CD4-positive, alpha-beta T cell (primary cell): ENCODE measurements at regions not wholly inside any gene's neighbourhood (a gene's known extent, or its start where the extent isn't known, plus 50 kb on each side); places are given as distances from the start of the nearest gene placed in this dataset.
"Not testable (repeated sequence)": the region's sequence is repeated elsewhere in the genome, so short reads cannot be mapped to it uniquely, and the experiment has no call there.

Experiments used
- ATAC-seq: fragments of 200-7000 bp; cut with Tn5 transposase; one replicate; pipeline ENCODE4 v1.10.0; 2022; ENCODE audit warnings: mild to moderate bottlenecking; ENCODE audit not compliant: poor library complexity
- CTCF ChIA-PET: fragments of 350-600 bp; sonication (Branson Sonifier 250); formaldehyde crosslinking; loops from one replicate; lab custom pipeline; 2021; ENCODE audit warnings: antibody characterized with exemption, inconsistent platforms; lab: Charles Lee
- POLR2A ChIA-PET: fragments of 350-600 bp; sonication (Branson Sonifier 250); formaldehyde crosslinking; loops from one replicate; lab custom pipeline; 2021; ENCODE audit warnings: antibody characterized with exemption, inconsistent platforms; lab: Charles Lee
- DNase-seq, 14 experiments: peaks; one replicate each; pipeline ENCODE4 v3.0.0-alpha.2; 2013 to 2020; ENCODE audit warnings: mixed read lengths in 2 of 14
- H3K27ac ChIP-seq, 2 donors: one replicate each; pipeline versions ENCODE4 v1.5.1 to v1.7.0; 2013; ENCODE audit warnings: low read length in 2 of 2, low read depth in 1 of 2, mild to moderate bottlenecking in 1 of 2
- H3K27me3 ChIP-seq, 2 experiments: 1 replicate in 1 of 2; 2 replicates in 1 of 2; pipeline versions ENCODE4 v1.6.1 to v1.7.0; 2013; ENCODE audit warnings: low read length in 2 of 2, control low read depth in 1 of 2, mild to moderate bottlenecking in 1 of 2, moderate library complexity in 1 of 2; ENCODE audit not compliant: insufficient read depth in 2 of 2, control insufficient read depth in 1 of 2
- H3K36me3 ChIP-seq: one replicate; pipeline ENCODE4 v1.6.1; 2013; ENCODE audit warnings: low read length, control low read depth; ENCODE audit not compliant: insufficient read depth
- H3K4me1 ChIP-seq: one replicate; pipeline ENCODE4 v1.6.1; 2013; ENCODE audit warnings: low read length, control low read depth; ENCODE audit not compliant: insufficient read depth
- H3K4me3 ChIP-seq: one replicate; pipeline ENCODE4 v1.5.1; 2013; ENCODE audit warnings: mild to moderate bottlenecking, low read length, moderate library complexity
- H3K9me3 ChIP-seq, 2 experiments: 1 replicate in 1 of 2; 2 replicates in 1 of 2; pipeline versions ENCODE4 v1.6.1 to v1.7.0; 2013; ENCODE audit warnings: low read length in 2 of 2, mild to moderate bottlenecking in 2 of 2, control low read depth in 1 of 2, moderate library complexity in 1 of 2; ENCODE audit not compliant: control insufficient read depth in 1 of 2, insufficient read depth in 1 of 2
- H3K27ac Mint-ChIP-seq: one replicate; pipeline ENCODE4 v1.8.0; 2020; ENCODE audit warnings: mixed read lengths
- H3K27me3 Mint-ChIP-seq: one replicate; pipeline ENCODE4 v1.8.0; 2021; ENCODE audit warnings: mixed read lengths
- H3K36me3 Mint-ChIP-seq: one replicate; pipeline ENCODE4 v1.8.0; 2021; ENCODE audit warnings: low read depth, mixed read lengths
- H3K4me1 Mint-ChIP-seq: one replicate; pipeline ENCODE4 v1.8.0; 2021; ENCODE audit warnings: low read depth, mixed read lengths
- H3K4me3 Mint-ChIP-seq: one replicate; pipeline ENCODE4 v1.8.0; 2020; ENCODE audit warnings: mild to moderate bottlenecking, mixed read lengths
- H3K9me3 Mint-ChIP-seq: one replicate; pipeline ENCODE4 v1.8.0; 2020; ENCODE audit warnings: mixed read lengths
- intact Hi-C, 2 experiments: fragments of 100-400 bp; cut with DNase I in 1 of 2; cut with micrococcal nuclease in 1 of 2; formaldehyde crosslinking; loops; one replicate each; pipeline versions ENCODE4 v1.15.1 to v1.9.0; 2023 to 2025; cut with DNase I, micrococcal nuclease
- TF ChIP-seq, protein P1 (sequence below): fragments of 200-600 bp; IDR thresholded peaks from one replicate; pipeline ENCODE4 v1.8.0; 2022; ENCODE audit warnings: antibody characterized with exemption, mild to moderate bottlenecking

DNA sequence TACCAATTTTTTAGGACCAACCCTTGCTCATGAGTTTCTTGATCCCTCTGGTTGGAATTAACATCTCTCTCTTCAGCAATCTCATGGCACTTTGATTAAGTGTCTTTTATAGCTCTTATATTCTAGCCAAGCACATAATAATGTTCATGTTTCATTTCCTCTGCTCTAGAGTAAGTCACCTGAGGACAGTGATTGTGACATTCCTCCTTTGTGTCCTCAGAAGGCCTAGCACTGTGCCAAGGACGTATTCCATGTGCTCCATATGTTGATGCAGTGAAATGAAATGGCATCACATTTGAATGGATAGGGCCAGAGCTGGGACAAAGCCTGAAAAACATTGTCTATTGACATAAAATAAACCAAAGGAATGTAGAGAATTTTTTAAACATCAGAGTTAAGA, 322.8 kb upstream of the PRICKLE1 start:
- H3K4me1 Mint-ChIP-seq = no peaks in the 10 kb centered on the region
- intact Hi-C loops = no loop called here

DNA sequence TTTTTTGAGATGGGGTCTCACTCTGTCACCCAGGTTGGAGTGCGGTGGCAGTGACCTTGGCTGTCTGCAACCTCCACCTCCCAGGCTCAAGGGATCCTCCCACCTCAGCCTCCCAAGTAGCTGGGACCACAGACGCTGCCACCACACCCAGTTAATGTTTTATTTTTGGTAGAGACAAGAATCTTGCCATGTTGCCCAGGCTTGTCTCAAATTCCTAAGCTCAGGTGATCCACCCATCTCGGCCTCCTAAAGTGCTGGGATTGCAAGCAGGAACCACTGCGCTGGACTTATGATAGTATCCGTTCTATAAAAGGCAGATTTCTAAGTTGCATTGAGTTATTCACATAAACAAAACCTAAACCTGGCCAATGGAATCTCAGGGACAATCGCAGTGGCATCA, 321.1 kb upstream of the PRICKLE1 start:
- no peaks in the 10 kb centered on the region for H3K27me3 ChIP-seq
- H3K27ac ChIP-seq = no peak overlapping the region
- no peaks in the 10 kb centered on the region for H3K4me1 ChIP-seq
- DNase-seq (no peak), ATAC-seq (no peak)
- no peak overlapping the region for H3K27ac Mint-ChIP-seq
- no peaks in the 10 kb centered on the region for H3K4me1 Mint-ChIP-seq
- H3K36me3 ChIP-seq = no peaks in the 10 kb centered on the region
- peaks cover 11% of the 10 kb centered on the region for H3K9me3 Mint-ChIP-seq
- no peak overlapping the region for H3K4me3 Mint-ChIP-seq
- ChIA-PET POLR2A (no interaction called here), CTCF (no interaction called here)
- TF ChIP-seq, protein P1, sequence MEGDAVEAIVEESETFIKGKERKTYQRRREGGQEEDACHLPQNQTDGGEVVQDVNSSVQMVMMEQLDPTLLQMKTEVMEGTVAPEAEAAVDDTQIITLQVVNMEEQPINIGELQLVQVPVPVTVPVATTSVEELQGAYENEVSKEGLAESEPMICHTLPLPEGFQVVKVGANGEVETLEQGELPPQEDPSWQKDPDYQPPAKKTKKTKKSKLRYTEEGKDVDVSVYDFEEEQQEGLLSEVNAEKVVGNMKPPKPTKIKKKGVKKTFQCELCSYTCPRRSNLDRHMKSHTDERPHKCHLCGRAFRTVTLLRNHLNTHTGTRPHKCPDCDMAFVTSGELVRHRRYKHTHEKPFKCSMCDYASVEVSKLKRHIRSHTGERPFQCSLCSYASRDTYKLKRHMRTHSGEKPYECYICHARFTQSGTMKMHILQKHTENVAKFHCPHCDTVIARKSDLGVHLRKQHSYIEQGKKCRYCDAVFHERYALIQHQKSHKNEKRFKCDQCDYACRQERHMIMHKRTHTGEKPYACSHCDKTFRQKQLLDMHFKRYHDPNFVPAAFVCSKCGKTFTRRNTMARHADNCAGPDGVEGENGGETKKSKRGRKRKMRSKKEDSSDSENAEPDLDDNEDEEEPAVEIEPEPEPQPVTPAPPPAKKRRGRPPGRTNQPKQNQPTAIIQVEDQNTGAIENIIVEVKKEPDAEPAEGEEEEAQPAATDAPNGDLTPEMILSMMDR = no peak
- H3K27me3 Mint-ChIP-seq = no peaks in the 10 kb centered on the region
- H3K36me3 Mint-ChIP-seq = no peaks in the 10 kb centered on the region
- intact Hi-C loops = no loop called here
- no peak overlapping the region for H3K4me3 ChIP-seq
- peaks cover 0 to 8% of the 10 kb centered on the region in 2 experiments for H3K9me3 ChIP-seq

More for the DNA sequence above, 322.8 kb upstream of the PRICKLE1 start:
- H3K36me3 ChIP-seq = no peaks in the 10 kb centered on the region
- ChIA-PET POLR2A (no interaction called here), CTCF (no interaction called here)
- TF ChIP-seq, protein P1 = no peak
- no peak overlapping the region for H3K4me3 Mint-ChIP-seq
- peaks cover 7% of the 10 kb centered on the region for H3K9me3 Mint-ChIP-seq
- H3K27ac ChIP-seq = no peak overlapping the region
- no peaks in the 10 kb centered on the region for H3K27me3 ChIP-seq
- no peaks in the 10 kb centered on the region for H3K36me3 Mint-ChIP-seq
- no peaks in the 10 kb centered on the region for H3K4me1 ChIP-seq
- H3K27me3 Mint-ChIP-seq = no peaks in the 10 kb centered on the region
- no peak overlapping the region for H3K27ac Mint-ChIP-seq
- no peak for ATAC-seq
- no peak overlapping the region for H3K4me3 ChIP-seq
- peaks cover 0 to 8% of the 10 kb centered on the region in 2 experiments for H3K9me3 ChIP-seq
- DNase-seq = no peak

DNA sequence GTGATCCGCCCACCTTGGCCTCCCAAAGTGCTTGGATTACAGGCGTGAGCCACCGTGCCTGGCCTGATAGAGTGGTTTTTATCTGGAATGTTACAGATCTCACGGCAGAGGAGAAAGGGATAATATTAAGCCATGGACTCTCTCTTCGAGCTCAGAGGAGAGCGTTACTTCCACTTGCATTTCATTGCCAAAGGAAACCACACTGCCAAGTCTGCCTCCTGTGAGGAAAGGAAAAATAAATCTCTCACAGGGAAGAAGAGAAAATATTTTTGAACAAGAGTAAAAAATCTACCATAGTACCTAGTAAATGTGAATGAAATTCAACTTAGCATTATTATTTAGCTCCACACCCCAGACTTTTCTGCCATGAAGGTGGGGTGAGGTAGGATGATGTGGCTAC, 319.2 kb upstream of the PRICKLE1 start:
- H3K36me3 Mint-ChIP-seq = no peaks in the 10 kb centered on the region
- POLR2A ChIA-PET = no interaction called here
- no peaks in the 10 kb centered on the region for H3K4me1 ChIP-seq
- CTCF ChIA-PET = no interaction called here
- no peak overlapping the region for H3K4me3 Mint-ChIP-seq
- intact Hi-C loops = no loop called here
- peaks cover 4% of the 10 kb centered on the region for H3K9me3 Mint-ChIP-seq
- H3K4me1 Mint-ChIP-seq = no peaks in the 10 kb centered on the region
- H3K27ac ChIP-seq = no peak overlapping the region
- DNase-seq = no peak
- no peak overlapping the region for H3K4me3 ChIP-seq
- H3K36me3 ChIP-seq = no peaks in the 10 kb centered on the region
- peaks cover 0 to 12% of the 10 kb centered on the region in 2 experiments for H3K9me3 ChIP-seq
- H3K27me3 Mint-ChIP-seq = no peaks in the 10 kb centered on the region
- TF ChIP-seq, protein P1 = no peak
- H3K27ac Mint-ChIP-seq = no peak overlapping the region
- no peaks in the 10 kb centered on the region for H3K27me3 ChIP-seq
- ATAC-seq = no peak

DNA sequence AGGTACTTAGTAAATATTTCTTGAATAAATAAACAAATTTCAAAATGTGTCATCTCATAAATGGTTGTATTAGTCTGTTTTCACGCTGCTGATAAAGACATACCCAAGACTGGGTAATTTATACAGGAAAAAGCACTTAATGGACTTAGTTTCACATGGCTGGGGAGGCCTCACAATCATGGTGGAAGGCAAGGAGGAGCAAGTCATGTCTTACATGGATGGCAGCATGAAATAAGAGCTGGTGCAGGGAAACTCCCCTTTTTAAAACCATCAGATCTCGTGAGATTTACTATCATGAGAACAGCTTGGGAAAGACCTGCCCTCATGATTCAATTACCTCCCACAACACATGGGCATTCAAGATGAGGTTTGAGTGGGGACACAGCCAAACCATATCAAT, 317.3 kb upstream of the PRICKLE1 start:
- CTCF ChIA-PET, H3K27me3 Mint-ChIP-seq, H3K4me1 Mint-ChIP-seq, H3K4me3 Mint-ChIP-seq, H3K27ac ChIP-seq, DNase-seq, POLR2A ChIA-PET, H3K9me3 Mint-ChIP-seq, intact Hi-C loops, H3K27me3 ChIP-seq, H3K36me3 Mint-ChIP-seq, H3K4me1 ChIP-seq, H3K27ac Mint-ChIP-seq, ATAC-seq, H3K36me3 ChIP-seq, H3K4me3 ChIP-seq: not testable (repeated sequence)
- H3K9me3 ChIP-seq = peaks cover 0 to 17% of the 10 kb centered on the region in 2 experiments
